ENCODE measurements at regions not wholly inside any gene's neighbourhood (a gene's known extent, or its start where the extent isn't known, plus 50 kb on each side); places are given as distances from the start of the nearest gene placed in this dataset.

GRCh38 chr4:28075401-28075956 lies 1214.8 kb downstream of the STIM2 start:
- TF ChIP-seq TAF1 (IDR thresholded peaks at IDR 0.05; ENCODE audit: borderline replicate concordance, low read depth, low read length) (no peak), POLR2A (IDR thresholded peaks at IDR 0.05; ENCODE audit: low read depth, low read length) (no peak), POLR2AphosphoS5 (IDR thresholded peaks at IDR 0.05; ENCODE audit: low read depth, low read length) (no peak)
